Thymus (tissue), 11 donors: ENCODE measurements at regions not wholly inside any gene's neighbourhood (a gene's known extent, or its start where the extent isn't known, plus 50 kb on each side); places are given as distances from the start of the nearest gene placed in this dataset.

Experiments
- DNase-seq, 9 donors: peaks; one replicate each; pipeline ENCODE4 v3.0.0-alpha.2; 2013; ENCODE audit warnings: low spot score in 9 of 9, low read depth in 6 of 9, missing footprints in 1 of 9
- H3K27ac ChIP-seq, 2 donors: one replicate each; pipeline ENCODE4 v1.5.1; 2013; ENCODE audit warnings: control low read depth in 1 of 2, low read depth in 1 of 2, low read length in 1 of 2, mild to moderate bottlenecking in 1 of 2, moderate library complexity in 1 of 2
- H3K27me3 ChIP-seq, 2 donors: one replicate each; pipeline ENCODE4 v1.5.1; 2013; ENCODE audit warnings: low read length in 1 of 2; ENCODE audit not compliant: control insufficient read depth in 2 of 2, insufficient read depth in 1 of 2
- H3K36me3 ChIP-seq, 2 donors: one replicate each; pipeline ENCODE4 v1.5.1; 2013; ENCODE audit warnings: low read length in 1 of 2, mild to moderate bottlenecking in 1 of 2, moderate library complexity in 1 of 2; ENCODE audit not compliant: control insufficient read depth in 2 of 2, insufficient read depth in 2 of 2
- H3K4me1 ChIP-seq, 2 donors: one replicate each; pipeline ENCODE4 v1.5.1; 2013; ENCODE audit warnings: low read length in 2 of 2; ENCODE audit not compliant: control insufficient read depth in 2 of 2, insufficient read depth in 2 of 2
- H3K4me3 ChIP-seq, 2 donors: one replicate each; pipeline ENCODE4 v1.5.1; 2013; ENCODE audit warnings: low read length in 2 of 2, control low read depth in 1 of 2, mild to moderate bottlenecking in 1 of 2
- H3K9me3 ChIP-seq, 2 donors: one replicate each; pipeline ENCODE4 v1.5.1; 2013; ENCODE audit warnings: low read length in 1 of 2, mild to moderate bottlenecking in 1 of 2; ENCODE audit not compliant: control insufficient read depth in 2 of 2, insufficient read depth in 1 of 2
- WGBS: extraction: QIAGEN DNeasy Blood & Tissue Kit; methylation state at CpG from one replicate; pipeline ENCODE4 v1.1.7; 2013; 5-methylcytosine and 5-hydroxymethylcytosine counted together
- donor health status: healthy.

DNA sequence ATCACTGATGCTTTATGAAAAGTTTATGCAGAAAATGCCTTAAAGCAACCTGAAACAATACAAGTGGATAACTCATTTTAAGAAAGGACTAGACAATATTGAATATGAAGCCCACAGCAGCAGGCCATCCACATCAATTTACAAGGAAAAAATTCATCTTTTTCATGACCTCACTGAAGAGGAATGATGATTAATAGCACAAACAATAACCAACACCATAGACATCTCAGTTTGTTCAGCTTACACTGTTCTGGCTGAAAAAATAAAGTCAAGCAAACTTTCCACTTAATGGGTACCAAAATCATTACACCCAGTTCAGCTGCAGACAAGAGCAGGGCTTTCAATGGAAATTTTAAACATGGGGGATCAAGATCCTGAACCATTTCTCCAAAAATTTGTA lies 380.6 kb upstream of the NEGR1 start:
- Histone ChIP-seq H3K4me3 (no peak overlapping the region), H3K4me1 (no peaks in the 10 kb centered on the region), H3K27ac (no peak overlapping the region), H3K9me3 (no peaks in the 10 kb centered on the region), H3K27me3 (no peaks in the 10 kb centered on the region), H3K36me3 (no peaks in the 10 kb centered on the region)
- no peak for DNase-seq

DNA sequence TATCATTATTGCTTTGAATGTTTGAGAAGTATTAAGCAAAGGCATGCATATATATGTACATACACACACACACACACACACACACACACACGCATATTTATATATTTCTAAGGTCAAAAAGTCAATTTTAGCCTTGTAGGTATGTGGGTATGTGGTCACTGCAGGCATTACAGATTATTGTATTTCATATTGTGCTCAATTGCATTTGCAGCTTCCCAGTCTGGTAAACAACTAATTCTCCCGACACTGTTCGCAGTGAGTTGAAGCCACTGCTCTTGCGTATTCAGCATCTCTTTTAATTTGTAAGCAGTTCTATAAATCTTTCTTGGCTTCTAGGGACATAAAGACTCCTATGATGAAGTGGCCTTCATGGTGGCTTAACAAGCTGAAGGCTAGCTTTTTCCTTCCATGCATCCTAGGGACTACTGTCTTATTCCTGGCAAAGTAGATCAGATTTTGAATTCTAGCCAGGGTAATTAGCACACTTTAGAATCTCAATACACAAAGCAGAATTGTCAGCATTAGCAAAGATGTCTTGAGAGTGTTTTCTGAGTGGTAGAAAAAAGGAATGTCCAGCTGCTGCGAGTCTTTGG lies 368.6 kb upstream of the NEGR1 start:
- Histone ChIP-seq H3K36me3 (no peaks in the 10 kb centered on the region), H3K4me1 (no peaks in the 10 kb centered on the region), H3K4me3 (no peak overlapping the region), H3K27ac (no peak overlapping the region), H3K27me3 (no peaks in the 10 kb centered on the region), H3K9me3 (peaks cover 0 to 10% of the 10 kb centered on the region in 2 donors)
- WGBS = 96% methylated on average over 5 of the region's 5 CpGs
- no peak for DNase-seq

DNA sequence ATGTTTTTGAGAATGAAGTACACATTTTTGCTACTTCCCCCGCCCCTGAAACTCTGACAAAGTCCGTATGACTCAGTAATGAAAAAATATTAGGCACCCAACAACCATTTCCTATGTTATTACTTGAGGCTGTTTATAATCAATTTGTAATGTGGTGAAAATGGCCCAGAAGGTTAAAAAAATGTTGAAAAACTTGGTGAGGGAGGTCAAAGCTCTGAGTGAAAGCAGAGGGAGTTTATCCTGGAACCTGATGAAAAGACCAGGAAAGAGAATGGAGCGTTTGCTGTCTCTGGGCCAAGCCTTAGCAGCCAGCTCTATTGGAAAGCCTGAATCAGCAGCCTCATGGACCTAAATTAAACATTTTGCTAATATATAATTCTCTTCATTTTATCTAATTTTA lies 367.7 kb upstream of the NEGR1 start:
- H3K36me3 ChIP-seq = no peaks in the 10 kb centered on the region
- H3K27me3 ChIP-seq = no peaks in the 10 kb centered on the region
- no peak for DNase-seq
- H3K27ac ChIP-seq = no peak overlapping the region
- no peak overlapping the region for H3K4me3 ChIP-seq
- no peaks in the 10 kb centered on the region for H3K4me1 ChIP-seq
- peaks cover 0 to 10% of the 10 kb centered on the region in 2 donors for H3K9me3 ChIP-seq
- 89% methylated on average over 3 of the region's 3 CpGs for WGBS

DNA sequence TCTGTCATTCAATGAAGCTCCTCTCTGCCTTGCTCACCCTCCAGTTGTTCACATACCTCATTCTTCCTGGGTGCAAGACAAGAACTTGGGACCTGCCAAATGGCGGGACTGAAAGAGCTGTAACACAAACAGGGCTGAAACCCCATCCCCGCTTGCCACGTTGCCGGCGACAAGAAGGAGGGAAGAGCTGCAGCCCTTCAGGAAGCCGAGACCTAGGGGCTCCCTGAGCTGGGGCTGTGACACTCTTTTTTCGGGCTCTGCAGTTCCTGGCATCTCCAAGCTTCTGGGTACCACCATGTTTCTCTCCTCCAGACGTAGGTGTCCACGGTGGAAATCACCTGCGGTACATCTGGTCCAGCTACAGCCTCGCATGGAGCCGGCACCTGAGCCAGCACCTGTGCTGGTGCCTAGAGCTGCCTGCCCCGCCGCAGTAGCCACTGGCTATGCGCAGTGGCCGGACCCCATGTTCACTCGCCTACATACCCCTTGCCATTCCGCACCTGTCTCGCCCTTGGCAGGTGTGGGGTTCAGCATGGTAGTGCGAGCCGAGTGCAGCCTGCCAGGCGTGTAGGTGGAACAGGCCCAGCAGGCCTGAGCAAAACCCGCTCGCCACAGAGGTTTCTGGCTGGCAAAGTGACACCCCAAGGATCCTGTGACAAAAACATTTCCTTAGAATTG lies 367.0 kb upstream of the NEGR1 start:
- no peaks in the 10 kb centered on the region for H3K36me3 ChIP-seq
- H3K9me3 ChIP-seq = peaks cover 0 to 10% of the 10 kb centered on the region in 2 donors
- WGBS = 97% methylated on average over 24 of the region's 24 CpGs
- H3K27me3 ChIP-seq = no peaks in the 10 kb centered on the region
- no peak overlapping the region for H3K4me3 ChIP-seq
- DNase-seq = no peak
- H3K27ac ChIP-seq = no peak overlapping the region
- H3K4me1 ChIP-seq = no peaks in the 10 kb centered on the region

DNA sequence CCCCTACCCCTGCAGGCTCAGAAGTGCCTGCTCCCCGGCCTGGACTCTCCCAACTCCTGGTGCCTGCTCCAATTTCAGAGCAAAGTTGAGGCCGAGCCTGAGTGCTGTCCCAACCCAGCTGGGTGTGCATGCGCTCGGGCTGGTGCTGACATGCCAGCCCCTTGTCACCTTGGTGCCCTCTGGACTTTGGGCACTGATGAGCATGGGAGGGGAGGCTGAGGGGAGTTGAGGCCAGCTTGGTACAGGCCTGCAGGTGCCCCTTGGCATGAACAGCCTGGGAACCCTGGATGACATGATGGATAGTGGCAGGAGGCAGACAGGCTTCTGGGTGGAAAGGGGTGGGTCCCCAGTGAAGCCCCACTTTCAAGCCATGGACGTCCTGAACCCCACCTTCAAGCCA lies 366.1 kb upstream of the NEGR1 start:
- Histone ChIP-seq H3K4me1 (no peaks in the 10 kb centered on the region), H3K27me3 (no peaks in the 10 kb centered on the region), H3K36me3 (no peaks in the 10 kb centered on the region), H3K27ac (no peak overlapping the region), H3K9me3 (peaks cover 0 to 10% of the 10 kb centered on the region in 2 donors), H3K4me3 (no peak overlapping the region)
- no peak for DNase-seq
- 75% methylated on average over 5 of the region's 5 CpGs for WGBS

DNA sequence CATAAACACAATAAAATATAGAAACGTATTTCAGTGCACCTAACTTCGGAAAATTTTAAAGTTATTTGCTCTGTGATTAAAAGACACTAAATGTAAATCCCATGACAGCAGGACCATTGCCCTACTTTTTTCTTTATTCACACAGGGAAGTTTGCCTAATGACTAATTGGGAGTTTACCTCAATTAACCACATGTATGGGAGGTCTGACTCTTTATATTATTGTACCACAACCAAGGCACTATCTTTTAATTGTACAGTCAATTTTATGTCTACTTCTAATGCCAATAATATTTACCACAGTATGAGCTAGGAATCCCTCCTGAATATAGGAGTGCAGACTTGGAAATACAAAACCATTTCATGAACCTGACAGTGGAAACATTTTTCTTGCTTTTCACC lies 360.8 kb upstream of the NEGR1 start:
- Histone ChIP-seq H3K36me3 (no peaks in the 10 kb centered on the region), H3K27ac (no peak overlapping the region), H3K27me3 (no peaks in the 10 kb centered on the region), H3K4me3 (no peak overlapping the region), H3K4me1 (no peaks in the 10 kb centered on the region), H3K9me3 (peaks cover 0 to 2% of the 10 kb centered on the region in 2 donors)
- WGBS = 97% methylated on average over 2 of the region's 2 CpGs
- no peak for DNase-seq

DNA sequence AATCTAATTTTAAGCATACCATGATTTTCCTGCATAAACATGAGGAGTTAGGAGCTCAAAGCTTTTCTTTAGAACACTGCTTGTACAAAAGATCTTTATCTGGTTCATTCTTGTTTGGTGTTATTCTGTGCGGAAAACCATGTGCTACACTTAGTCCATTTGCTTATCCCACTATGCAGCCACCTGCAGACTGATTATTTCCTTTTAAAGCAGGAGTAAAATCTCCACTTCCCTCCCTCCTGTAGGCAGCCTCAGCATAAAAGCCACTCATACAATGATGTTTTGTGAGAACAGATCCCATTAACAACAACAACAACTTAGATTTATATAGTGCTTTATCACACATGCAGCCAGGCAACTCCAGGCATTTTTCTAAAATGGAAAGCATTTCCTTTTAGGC lies 355.3 kb upstream of the NEGR1 start:
- Histone ChIP-seq H3K27me3 (no peaks in the 10 kb centered on the region), H3K4me3 (no peak overlapping the region), H3K9me3 (no peaks in the 10 kb centered on the region), H3K4me1 (no peaks in the 10 kb centered on the region), H3K36me3 (no peaks in the 10 kb centered on the region), H3K27ac (no peak overlapping the region)
- no peak for DNase-seq
- 89% methylated on average over 1 of the region's 1 CpG for WGBS

DNA sequence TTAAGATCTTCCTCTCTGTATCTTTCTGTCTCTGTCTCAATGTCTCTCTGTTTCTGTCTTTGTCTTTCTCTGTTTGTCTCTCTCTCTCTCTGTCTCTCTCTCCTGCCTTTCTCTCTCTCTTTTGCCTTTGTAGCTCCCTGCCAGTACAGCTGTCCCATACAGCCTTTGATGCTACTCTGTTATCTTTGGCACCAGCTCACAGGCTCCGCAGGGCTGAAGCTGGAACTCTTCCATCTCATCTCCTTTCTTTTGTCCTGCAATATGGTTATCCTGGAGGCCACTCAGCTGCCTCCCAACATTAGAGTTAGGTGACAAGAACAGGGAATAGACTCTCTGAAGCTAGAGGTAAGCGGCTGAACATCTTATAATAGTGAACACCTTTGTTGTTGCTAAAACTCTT lies 354.3 kb upstream of the NEGR1 start:
- DNase-seq = no peak
- Histone ChIP-seq H3K27me3 (no peaks in the 10 kb centered on the region), H3K27ac (no peak overlapping the region), H3K4me1 (no peaks in the 10 kb centered on the region), H3K4me3 (no peak overlapping the region), H3K9me3 (no peaks in the 10 kb centered on the region), H3K36me3 (no peaks in the 10 kb centered on the region)
- 90% methylated on average over 2 of the region's 2 CpGs for WGBS

DNA sequence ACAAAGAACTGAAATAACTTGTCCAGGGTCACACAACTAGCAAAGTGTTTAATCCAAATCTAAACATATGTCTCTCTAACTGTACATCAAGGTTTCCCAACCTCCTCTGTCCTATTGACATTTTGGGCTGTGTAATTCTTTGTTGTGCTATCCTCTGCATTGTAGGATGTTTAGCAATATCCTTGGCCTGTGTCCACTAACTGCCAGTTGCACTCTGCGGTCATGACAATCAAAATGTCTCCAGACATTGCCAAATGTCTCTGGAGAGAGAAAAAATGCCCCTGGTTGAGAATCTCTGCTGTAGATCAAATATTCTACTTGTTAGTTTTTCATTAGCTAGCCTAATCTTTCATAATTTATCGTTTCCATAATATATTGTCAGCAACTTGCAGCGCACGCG lies 353.4 kb upstream of the NEGR1 start:
- WGBS = 71% methylated on average over 5 of the region's 5 CpGs
- no peak overlapping the region for H3K27ac ChIP-seq
- DNase-seq = no peak

More for the DNA sequence above, 353.4 kb upstream of the NEGR1 start:
- Histone ChIP-seq H3K4me3 (no peak overlapping the region), H3K4me1 (no peaks in the 10 kb centered on the region), H3K27me3 (no peaks in the 10 kb centered on the region), H3K9me3 (no peaks in the 10 kb centered on the region), H3K36me3 (no peaks in the 10 kb centered on the region)
